ENCODE measurements at regions not wholly inside any gene's neighbourhood (a gene's known extent, or its start where the extent isn't known, plus 50 kb on each side); places are given as distances from the start of the nearest gene placed in this dataset.

- peak; percentile 79 for TF ChIP-seq GATA2 (IDR thresholded peaks at IDR 0.05; ENCODE audit: low read depth, low read length)
- peak; percentile 56 for TF ChIP-seq GATA3 (IDR thresholded peaks at IDR 0.05; ENCODE audit: low read depth, low read length)
Observed at GRCh38 chr12:98344046-98344930, 171.1 kb upstream of the TMPO start.

All from SH-SY5Y (cell line).